ENCODE measurements at regions not wholly inside any gene's neighbourhood (a gene's known extent, or its start where the extent isn't known, plus 50 kb on each side); places are given as distances from the start of the nearest gene placed in this dataset.

DNA sequence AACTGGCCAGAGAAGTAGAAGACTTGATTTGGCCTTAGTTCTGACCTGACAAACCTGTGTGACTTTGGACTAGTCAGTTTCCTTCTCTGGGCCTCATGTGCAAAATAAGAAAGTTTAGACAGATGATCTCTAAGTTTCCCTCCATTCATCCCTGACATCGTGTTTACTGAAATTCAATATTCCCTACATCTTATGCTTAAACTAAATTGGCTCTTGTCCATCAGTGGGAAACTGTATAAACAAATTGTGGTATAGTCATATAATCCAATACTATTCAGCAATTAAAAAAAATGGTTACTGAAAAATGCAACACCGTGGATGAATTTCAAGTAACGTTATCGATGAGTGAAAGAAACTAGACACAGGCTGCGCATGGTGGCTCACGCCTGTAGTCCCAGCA is 64.4 kb upstream of the HRH1 start:
- DNase-seq: no peak

DNA sequence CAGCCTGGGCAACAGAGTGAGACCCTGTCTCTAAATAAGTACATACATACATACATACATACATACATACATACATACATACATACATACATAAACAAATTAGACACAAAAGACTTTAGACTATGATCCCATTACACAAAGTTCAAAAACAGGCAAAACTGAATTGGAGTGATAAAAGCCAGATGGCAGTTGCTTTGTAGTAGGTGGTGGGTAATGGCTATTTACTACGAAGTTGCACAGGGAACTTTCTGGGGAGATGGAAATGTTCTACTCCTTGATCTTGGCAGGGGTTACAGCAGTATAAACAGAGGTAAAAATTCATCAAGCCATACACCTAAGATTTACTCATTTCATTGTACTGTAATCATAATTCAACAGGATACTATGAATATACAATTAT is 63.7 kb upstream of the HRH1 start:
- no peak for DNase-seq

DNA sequence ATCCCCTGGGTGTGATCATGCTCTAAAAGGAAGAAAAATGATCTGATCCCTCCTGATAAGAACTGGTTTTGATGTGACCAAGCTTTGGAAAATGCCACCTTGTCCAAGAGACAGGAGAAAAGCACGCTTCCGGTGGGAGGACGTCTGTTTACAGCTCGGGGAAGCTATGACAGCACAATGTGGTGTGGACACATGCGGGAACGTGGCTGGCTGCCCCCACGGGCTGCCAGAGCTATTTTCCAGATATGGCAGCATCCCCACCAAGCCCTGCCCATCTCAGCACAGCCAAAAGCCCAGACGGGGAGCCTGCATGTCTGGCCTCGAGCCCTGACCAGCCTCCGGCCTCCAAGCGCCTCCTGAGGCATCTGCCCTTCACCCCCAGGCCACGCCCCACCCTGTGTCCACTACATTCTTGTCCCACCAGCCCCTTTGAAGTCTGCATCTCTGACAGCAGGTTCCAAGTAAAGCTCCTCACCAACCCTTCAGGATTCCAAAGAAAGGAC is 63.2 kb upstream of the HRH1 start:
- no peak for DNase-seq

GRCh38 chr3:11091791-11092190 is 62.5 kb upstream of the HRH1 start:
- no peak for DNase-seq

GRCh38 chr3:11093823-11094340 is 60.4 kb upstream of the HRH1 start:
- no peak for DNase-seq

GRCh38 chr3:11095932-11096265 is 58.4 kb upstream of the HRH1 start:
- DNase-seq: no peak

GRCh38 chr3:11096266-11097139 is 57.8 kb upstream of the HRH1 start:
- DNase-seq: peak; percentile 3

- no peak for DNase-seq
These were observed 55.0 kb upstream of the HRH1 start for GRCh38 chr3:11099306-11099705.
